GM12891 (cell line): ENCODE measurements at regions not wholly inside any gene's neighbourhood (a gene's known extent, or its start where the extent isn't known, plus 50 kb on each side); places are given as distances from the start of the nearest gene placed in this dataset.

ENCODE experiments used
- DNase-seq: peaks from one replicate; pipeline ENCODE4 v3.0.0; 2011; ENCODE audit warnings: low spot score; ENCODE audit not compliant: insufficient read length
- FAIRE-seq: peaks from 2 replicates; lab custom pipeline; 2011; peaks lifted over from hg19 to GRCh38; lab: Jason Lieb, UNC
- PAX5 ChIP-seq: IDR thresholded peaks from 2 replicates; pipeline ENCODE4 v1.6.1; 2011; ENCODE audit warnings: low read length, moderate library complexity, mild to moderate bottlenecking; ENCODE audit not compliant: insufficient read depth, severe bottlenecking
- POLR2A ChIP-seq: IDR thresholded peaks from 2 replicates; pipeline ENCODE4 v1.6.1; 2011; ENCODE audit warnings: low read depth, low read length, control low read depth
- POLR2AphosphoS5 ChIP-seq: IDR thresholded peaks from 2 replicates; pipeline ENCODE4 v1.6.1; 2011; ENCODE audit warnings: low read depth, low read length, control low read depth
- POU2F2 ChIP-seq: IDR thresholded peaks from 2 replicates; pipeline ENCODE4 v1.6.1; 2011; ENCODE audit warnings: low read depth, mild to moderate bottlenecking, control low read depth, low read length, moderate library complexity
- SPI1 ChIP-seq: IDR thresholded peaks from 2 replicates; pipeline ENCODE4 v1.6.1; 2011; ENCODE audit warnings: low read depth, low read length, control low read depth
- TAF1 ChIP-seq: IDR thresholded peaks from 2 replicates; pipeline ENCODE4 v1.6.1; 2011; ENCODE audit warnings: low read depth, low read length, control low read depth

GRCh38 chr2:71748227-71748626 lies 294.9 kb downstream of the DYSF start:
- no peak for FAIRE-seq
- TF ChIP-seq POLR2AphosphoS5, result no peak
- no peak for TF ChIP-seq PAX5
- no peak for TF ChIP-seq SPI1
- TF ChIP-seq POLR2A, result no peak
- no peak for TF ChIP-seq POU2F2
- TF ChIP-seq TAF1, result no peak
- DNase-seq, result no peak

- DNase-seq, result no peak
- FAIRE-seq, result no peak
- TF ChIP-seq POU2F2, result no peak
- no peak for TF ChIP-seq POLR2AphosphoS5
- TF ChIP-seq PAX5, result no peak
- no peak for TF ChIP-seq POLR2A
- TF ChIP-seq TAF1, result no peak
- TF ChIP-seq SPI1, result no peak
Observed at GRCh38 chr2:71747559-71747958, 294.2 kb downstream of the DYSF start.

GRCh38 chr2:71746946-71747501 lies 293.7 kb downstream of the DYSF start:
- no peak for TF ChIP-seq POLR2A
- TF ChIP-seq PAX5, result no peak
- TF ChIP-seq SPI1, result no peak
- no peak for TF ChIP-seq TAF1
- TF ChIP-seq POLR2AphosphoS5, result no peak
- no peak for TF ChIP-seq POU2F2
- FAIRE-seq (no peak), DNase-seq (no peak)

- DNase-seq (no peak), FAIRE-seq (no peak)
- no peak for TF ChIP-seq POLR2A
- no peak for TF ChIP-seq PAX5
- TF ChIP-seq POLR2AphosphoS5, result no peak
- TF ChIP-seq SPI1, result no peak
- no peak for TF ChIP-seq POU2F2
- no peak for TF ChIP-seq TAF1
Observed at GRCh38 chr2:71744781-71745180, 291.4 kb downstream of the DYSF start.

GRCh38 chr2:71743995-71744675 lies 290.8 kb downstream of the DYSF start:
- no peak for DNase-seq
- TF ChIP-seq SPI1 (no peak), POLR2AphosphoS5 (no peak), TAF1 (no peak), POLR2A (no peak), POU2F2 (no peak), PAX5 (no peak)
- FAIRE-seq, result no peak

- TF ChIP-seq POLR2AphosphoS5 (no peak), POU2F2 (no peak), PAX5 (no peak), POLR2A (no peak), TAF1 (no peak), SPI1 (no peak)
- FAIRE-seq (no peak), DNase-seq (no peak)
Observed at GRCh38 chr2:71742953-71743601, 289.7 kb downstream of the DYSF start.

GRCh38 chr2:71736986-71737385 lies 283.6 kb downstream of the DYSF start:
- DNase-seq, result no peak
- FAIRE-seq, result no peak
- TF ChIP-seq SPI1 (no peak), TAF1 (no peak), POU2F2 (no peak), POLR2AphosphoS5 (no peak), PAX5 (no peak), POLR2A (no peak)

GRCh38 chr2:71736091-71736861 lies 282.9 kb downstream of the DYSF start:
- FAIRE-seq, result no peak
- TF ChIP-seq POU2F2 (no peak), POLR2A (no peak), PAX5 (no peak), TAF1 (no peak), SPI1 (no peak), POLR2AphosphoS5 (no peak)

More at GRCh38 chr2:71736091-71736861, 282.9 kb downstream of the DYSF start:
- DNase-seq, result no peak
